ENCODE measurements at regions not wholly inside any gene's neighbourhood (a gene's known extent, or its start where the extent isn't known, plus 50 kb on each side); places are given as distances from the start of the nearest gene placed in this dataset.

- no peak overlapping the region for H3K4me3 ChIP-seq (ENCODE audit: low read length, poor library complexity, severe bottlenecking)
- H3K27me3 ChIP-seq (ENCODE audit: insufficient read depth, low read length, poor library complexity, severe bottlenecking): no peaks in the 10 kb centered on the region
- no peaks in the 10 kb centered on the region for H3K9me3 ChIP-seq (ENCODE audit: insufficient read depth, low read depth, low read length)
- no peak overlapping the region for H3K4me2 ChIP-seq (ENCODE audit: low read depth, low read length, poor library complexity, severe bottlenecking)
- no peak overlapping the region for H2AFZ ChIP-seq (ENCODE audit: low read length)
- H3K9me2 ChIP-seq (replicated peaks; ENCODE audit: low read depth, low read length): no peaks in the 10 kb centered on the region
- H3K79me2 ChIP-seq (ENCODE audit: insufficient read depth, low read length): no peaks in the 10 kb centered on the region
- TF ChIP-seq EZH2phosphoT487 (IDR thresholded peaks at IDR 0.05; ENCODE audit: borderline replicate concordance) (no peak), CTCF (conservative IDR thresholded peaks at IDR 0.05; ENCODE audit: low read length) (no peak)
- no peak overlapping the region for H3K9ac ChIP-seq (ENCODE audit: low read depth, low read length, poor library complexity, severe bottlenecking)
- no peaks in the 10 kb centered on the region for H3F3A ChIP-seq (ENCODE audit: low read depth)
- H4K20me1 ChIP-seq (ENCODE audit: insufficient read depth, low read length, poor library complexity, severe bottlenecking): no peaks in the 10 kb centered on the region
- H3K36me3 ChIP-seq (ENCODE audit: insufficient read depth, low read length): no peaks in the 10 kb centered on the region
- H3K4me1 ChIP-seq (ENCODE audit: insufficient read depth, low read length, poor library complexity, severe bottlenecking): no peaks in the 10 kb centered on the region
These were observed 349.8 kb downstream of the HINT1 start for GRCh38 chr5:130815246-130815645.

GRCh38 chr5:130808691-130809090, 356.4 kb downstream of the HINT1 start:
- no peaks in the 10 kb centered on the region for H3F3A ChIP-seq (ENCODE audit: low read depth)
- no peaks in the 10 kb centered on the region for H3K36me3 ChIP-seq (ENCODE audit: insufficient read depth, low read length)
- no peaks in the 10 kb centered on the region for H3K79me2 ChIP-seq (ENCODE audit: insufficient read depth, low read length)
- H3K4me1 ChIP-seq (ENCODE audit: insufficient read depth, low read length, poor library complexity, severe bottlenecking): no peaks in the 10 kb centered on the region
- no peaks in the 10 kb centered on the region for H4K20me1 ChIP-seq (ENCODE audit: insufficient read depth, low read length, poor library complexity, severe bottlenecking)
- no peak overlapping the region for H3K4me3 ChIP-seq (ENCODE audit: low read length, poor library complexity, severe bottlenecking)
- TF ChIP-seq EZH2phosphoT487 (IDR thresholded peaks at IDR 0.05; ENCODE audit: borderline replicate concordance) (no peak), CTCF (conservative IDR thresholded peaks at IDR 0.05; ENCODE audit: low read length) (no peak)
- no peaks in the 10 kb centered on the region for H3K9me2 ChIP-seq (replicated peaks; ENCODE audit: low read depth, low read length)
- no peak overlapping the region for H3K9ac ChIP-seq (ENCODE audit: low read depth, low read length, poor library complexity, severe bottlenecking)
- H3K9me3 ChIP-seq (ENCODE audit: insufficient read depth, low read depth, low read length): no peaks in the 10 kb centered on the region
- H3K4me2 ChIP-seq (ENCODE audit: low read depth, low read length, poor library complexity, severe bottlenecking): no peak overlapping the region
- H2AFZ ChIP-seq (ENCODE audit: low read length): no peak overlapping the region
- H3K27me3 ChIP-seq (ENCODE audit: insufficient read depth, low read length, poor library complexity, severe bottlenecking): no peaks in the 10 kb centered on the region

- Histone ChIP-seq H3K79me2 (ENCODE audit: insufficient read depth, low read length) (no peaks in the 10 kb centered on the region), H3K9me2 (replicated peaks; ENCODE audit: low read depth, low read length) (no peaks in the 10 kb centered on the region), H3K4me3 (ENCODE audit: low read length, poor library complexity, severe bottlenecking) (no peak overlapping the region), H3K9me3 (ENCODE audit: insufficient read depth, low read depth, low read length) (no peaks in the 10 kb centered on the region), H3K4me2 (ENCODE audit: low read depth, low read length, poor library complexity, severe bottlenecking) (no peak overlapping the region), H4K20me1 (ENCODE audit: insufficient read depth, low read length, poor library complexity, severe bottlenecking) (no peaks in the 10 kb centered on the region), H3K4me1 (ENCODE audit: insufficient read depth, low read length, poor library complexity, severe bottlenecking) (no peaks in the 10 kb centered on the region), H3K36me3 (ENCODE audit: insufficient read depth, low read length) (no peaks in the 10 kb centered on the region), H3K27me3 (ENCODE audit: insufficient read depth, low read length, poor library complexity, severe bottlenecking) (no peaks in the 10 kb centered on the region), H3F3A (ENCODE audit: low read depth) (no peaks in the 10 kb centered on the region), H3K9ac (ENCODE audit: low read depth, low read length, poor library complexity, severe bottlenecking) (no peak overlapping the region), H2AFZ (ENCODE audit: low read length) (no peak overlapping the region)
- TF ChIP-seq EZH2phosphoT487 (IDR thresholded peaks at IDR 0.05; ENCODE audit: borderline replicate concordance) (no peak), CTCF (conservative IDR thresholded peaks at IDR 0.05; ENCODE audit: low read length) (no peak)
These were observed 359.4 kb downstream of the HINT1 start for GRCh38 chr5:130805648-130806047.
